GM23338 (cell line): ENCODE measurements at regions not wholly inside any gene's neighbourhood (a gene's known extent, or its start where the extent isn't known, plus 50 kb on each side); places are given as distances from the start of the nearest gene placed in this dataset.

Experiments used
- CREB1 ChIP-seq: fragments of 250-450 bp; sonication (Bioruptor Pico); IDR thresholded peaks from 2 replicates; pipeline ENCODE4 v1.5.0; 2020; ENCODE audit warnings: low read depth, mild to moderate bottlenecking, moderate library complexity
- EZH2 ChIP-seq: fragments of 200-600 bp; sonication (generic); IDR thresholded peaks from one replicate; pipeline ENCODE4 v1.8.0; 2017; ENCODE audit warnings: antibody characterized with exemption, mild to moderate bottlenecking, low read depth; ENCODE audit not compliant: unreplicated experiment
- JUNB ChIP-seq: IDR thresholded peaks from one replicate; pipeline ENCODE4 v1.6.1; 2016; ENCODE audit warnings: antibody characterized with exemption; ENCODE audit not compliant: unreplicated experiment
- TF ChIP-seq, protein P1 (sequence below), 2 experiments: fragments of 200-600 bp in 1 of 2; sonication (generic) in 1 of 2; conservative IDR thresholded peaks; 2 replicates each; pipeline versions ENCODE4 v1.5.1 to v1.6.1; 2016 to 2017; ENCODE audit warnings: antibody characterized with exemption in 2 of 2, low read depth in 2 of 2, mild to moderate bottlenecking in 2 of 2, moderate library complexity in 1 of 2

DNA sequence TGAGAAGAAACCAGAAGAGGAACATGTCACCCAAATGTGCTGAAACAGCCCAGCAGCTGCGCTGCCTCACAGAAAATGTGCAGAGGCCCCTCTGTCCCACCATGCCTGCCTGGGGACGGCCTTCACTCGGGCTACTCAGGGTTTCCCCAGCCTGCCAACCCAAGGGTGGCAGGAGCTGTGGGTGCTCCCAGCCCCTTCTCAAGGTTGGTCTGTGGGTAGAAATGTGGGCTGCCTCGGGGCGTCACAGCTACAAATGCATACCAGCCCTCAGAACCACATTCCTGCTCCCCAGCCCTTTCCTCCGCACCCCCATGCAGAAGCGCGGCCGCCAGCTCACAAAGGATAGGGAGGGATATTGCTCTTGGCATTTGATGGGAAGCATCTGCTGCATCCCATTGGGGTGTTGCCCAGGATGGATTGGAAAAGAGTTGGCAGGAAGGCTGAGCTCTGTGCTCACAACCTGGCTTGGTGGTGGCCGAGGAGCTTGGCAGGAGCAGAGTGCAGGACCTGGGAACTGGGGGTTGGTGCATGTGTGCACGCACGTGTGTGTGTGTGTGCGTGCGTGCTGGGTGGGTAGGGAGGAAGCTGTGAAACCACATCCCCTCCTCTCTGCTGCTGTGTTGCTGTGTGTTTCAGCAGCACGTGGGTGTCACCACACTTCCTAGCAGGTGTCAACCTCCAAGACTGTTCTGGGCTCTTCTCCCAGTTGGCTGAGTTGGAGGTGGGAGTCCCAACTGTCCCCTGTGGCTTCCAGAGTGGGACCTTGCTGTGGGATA, 304.4 kb downstream of the SEC14L1 start:
- TF ChIP-seq EZH2 (no peak), CREB1 (CRISPR knock-in tag) (no peak), JUNB (no peak)
- TF ChIP-seq, protein P1, sequence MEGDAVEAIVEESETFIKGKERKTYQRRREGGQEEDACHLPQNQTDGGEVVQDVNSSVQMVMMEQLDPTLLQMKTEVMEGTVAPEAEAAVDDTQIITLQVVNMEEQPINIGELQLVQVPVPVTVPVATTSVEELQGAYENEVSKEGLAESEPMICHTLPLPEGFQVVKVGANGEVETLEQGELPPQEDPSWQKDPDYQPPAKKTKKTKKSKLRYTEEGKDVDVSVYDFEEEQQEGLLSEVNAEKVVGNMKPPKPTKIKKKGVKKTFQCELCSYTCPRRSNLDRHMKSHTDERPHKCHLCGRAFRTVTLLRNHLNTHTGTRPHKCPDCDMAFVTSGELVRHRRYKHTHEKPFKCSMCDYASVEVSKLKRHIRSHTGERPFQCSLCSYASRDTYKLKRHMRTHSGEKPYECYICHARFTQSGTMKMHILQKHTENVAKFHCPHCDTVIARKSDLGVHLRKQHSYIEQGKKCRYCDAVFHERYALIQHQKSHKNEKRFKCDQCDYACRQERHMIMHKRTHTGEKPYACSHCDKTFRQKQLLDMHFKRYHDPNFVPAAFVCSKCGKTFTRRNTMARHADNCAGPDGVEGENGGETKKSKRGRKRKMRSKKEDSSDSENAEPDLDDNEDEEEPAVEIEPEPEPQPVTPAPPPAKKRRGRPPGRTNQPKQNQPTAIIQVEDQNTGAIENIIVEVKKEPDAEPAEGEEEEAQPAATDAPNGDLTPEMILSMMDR (conservative IDR thresholded peaks at IDR 0.05; ENCODE audit: low read depth in 2 of 2), result no peak
